ENCODE measurements at regions not wholly inside any gene's neighbourhood (a gene's known extent, or its start where the extent isn't known, plus 50 kb on each side); places are given as distances from the start of the nearest gene placed in this dataset.

GRCh38 chr13:44068737-44069136 is 189.0 kb downstream of the LACC1 start:
- Histone ChIP-seq H3K4me3 (ENCODE audit: low read length in 2 of 2) (no peak overlapping the region), H3K9me3 (ENCODE audit: control insufficient read depth in 2 of 2, insufficient read depth in 1 of 2, low read length in 1 of 2) (no peaks in the 10 kb centered on the region), H3K4me1 (ENCODE audit: control insufficient read depth in 2 of 2, insufficient read depth in 2 of 2, low read length in 2 of 2) (no peaks in the 10 kb centered on the region), H3K36me3 (ENCODE audit: control insufficient read depth in 2 of 2, insufficient read depth in 2 of 2, low read length in 1 of 2) (no peaks in the 10 kb centered on the region), H3K27me3 (ENCODE audit: control insufficient read depth in 2 of 2, insufficient read depth in 1 of 2, low read length in 1 of 2) (no peaks in the 10 kb centered on the region), H3K27ac (ENCODE audit: low read depth in 1 of 2, low read length in 1 of 2) (no peak overlapping the region)
- WGBS = 90% methylated on average over 4 of the region's 4 CpGs
- DNase-seq (ENCODE audit: low read depth in 6 of 9, low spot score in 9 of 9) = no peak

- DNase-seq (ENCODE audit: low read depth in 6 of 9, low spot score in 9 of 9) = no peak
- Histone ChIP-seq H3K27ac (ENCODE audit: low read depth in 1 of 2, low read length in 1 of 2) (no peak overlapping the region), H3K36me3 (ENCODE audit: control insufficient read depth in 2 of 2, insufficient read depth in 2 of 2, low read length in 1 of 2) (no peaks in the 10 kb centered on the region), H3K9me3 (ENCODE audit: control insufficient read depth in 2 of 2, insufficient read depth in 1 of 2, low read length in 1 of 2) (no peaks in the 10 kb centered on the region), H3K4me1 (ENCODE audit: control insufficient read depth in 2 of 2, insufficient read depth in 2 of 2, low read length in 2 of 2) (no peaks in the 10 kb centered on the region), H3K27me3 (ENCODE audit: control insufficient read depth in 2 of 2, insufficient read depth in 1 of 2, low read length in 1 of 2) (no peaks in the 10 kb centered on the region), H3K4me3 (ENCODE audit: low read length in 2 of 2) (no peak overlapping the region)
Measured at GRCh38 chr13:44072536-44072935, 192.8 kb downstream of the LACC1 start.

GRCh38 chr13:44074611-44075010 is 194.9 kb downstream of the LACC1 start:
- Histone ChIP-seq H3K36me3 (ENCODE audit: control insufficient read depth in 2 of 2, insufficient read depth in 2 of 2, low read length in 1 of 2) (no peaks in the 10 kb centered on the region), H3K4me1 (ENCODE audit: control insufficient read depth in 2 of 2, insufficient read depth in 2 of 2, low read length in 2 of 2) (no peaks in the 10 kb centered on the region), H3K9me3 (ENCODE audit: control insufficient read depth in 2 of 2, insufficient read depth in 1 of 2, low read length in 1 of 2) (no peaks in the 10 kb centered on the region), H3K4me3 (ENCODE audit: low read length in 2 of 2) (no peak overlapping the region), H3K27me3 (ENCODE audit: control insufficient read depth in 2 of 2, insufficient read depth in 1 of 2, low read length in 1 of 2) (no peaks in the 10 kb centered on the region), H3K27ac (ENCODE audit: low read depth in 1 of 2, low read length in 1 of 2) (no peak overlapping the region)
- 80% methylated on average over 1 of the region's 1 CpG for WGBS
- no peak for DNase-seq (ENCODE audit: low read depth in 6 of 9, low spot score in 9 of 9)

GRCh38 chr13:44075113-44075512 is 195.4 kb downstream of the LACC1 start:
- Histone ChIP-seq H3K9me3 (ENCODE audit: control insufficient read depth in 2 of 2, insufficient read depth in 1 of 2, low read length in 1 of 2) (no peaks in the 10 kb centered on the region), H3K27me3 (ENCODE audit: control insufficient read depth in 2 of 2, insufficient read depth in 1 of 2, low read length in 1 of 2) (no peaks in the 10 kb centered on the region)
- DNase-seq (ENCODE audit: low read depth in 6 of 9, low spot score in 9 of 9) = no peak

GRCh38 chr13:44078806-44079376 is 199.2 kb downstream of the LACC1 start:
- Histone ChIP-seq H3K4me1 (ENCODE audit: control insufficient read depth in 2 of 2, insufficient read depth in 2 of 2, low read length in 2 of 2) (no peaks in the 10 kb centered on the region), H3K27me3 (ENCODE audit: control insufficient read depth in 2 of 2, insufficient read depth in 1 of 2, low read length in 1 of 2) (no peaks in the 10 kb centered on the region), H3K27ac (ENCODE audit: low read depth in 1 of 2, low read length in 1 of 2) (no peak overlapping the region), H3K36me3 (ENCODE audit: control insufficient read depth in 2 of 2, insufficient read depth in 2 of 2, low read length in 1 of 2) (no peaks in the 10 kb centered on the region), H3K4me3 (ENCODE audit: low read length in 2 of 2) (no peak overlapping the region), H3K9me3 (ENCODE audit: control insufficient read depth in 2 of 2, insufficient read depth in 1 of 2, low read length in 1 of 2) (no peaks in the 10 kb centered on the region)
- no peak for DNase-seq (ENCODE audit: low read depth in 6 of 9, low spot score in 9 of 9)
- 92% methylated on average over 5 of the region's 5 CpGs for WGBS

More at GRCh38 chr13:44075113-44075512, 195.4 kb downstream of the LACC1 start:
- Histone ChIP-seq H3K36me3 (ENCODE audit: control insufficient read depth in 2 of 2, insufficient read depth in 2 of 2, low read length in 1 of 2) (no peaks in the 10 kb centered on the region), H3K27ac (ENCODE audit: low read depth in 1 of 2, low read length in 1 of 2) (no peak overlapping the region), H3K4me3 (ENCODE audit: low read length in 2 of 2) (no peak overlapping the region), H3K4me1 (ENCODE audit: control insufficient read depth in 2 of 2, insufficient read depth in 2 of 2, low read length in 2 of 2) (no peaks in the 10 kb centered on the region)
- 96% methylated on average over 2 of the region's 2 CpGs for WGBS

- no peaks in the 10 kb centered on the region for H3K9me3 ChIP-seq (ENCODE audit: control insufficient read depth in 2 of 2, insufficient read depth in 1 of 2, low read length in 1 of 2)
- no peaks in the 10 kb centered on the region for H3K27me3 ChIP-seq (ENCODE audit: control insufficient read depth in 2 of 2, insufficient read depth in 1 of 2, low read length in 1 of 2)
- no peak for DNase-seq (ENCODE audit: low read depth in 6 of 9, low spot score in 9 of 9)
- H3K36me3 ChIP-seq (ENCODE audit: control insufficient read depth in 2 of 2, insufficient read depth in 2 of 2, low read length in 1 of 2) = no peaks in the 10 kb centered on the region
- no peaks in the 10 kb centered on the region for H3K4me1 ChIP-seq (ENCODE audit: control insufficient read depth in 2 of 2, insufficient read depth in 2 of 2, low read length in 2 of 2)
- WGBS = 82% methylated on average over 11 of the region's 11 CpGs
- no peak overlapping the region for H3K4me3 ChIP-seq (ENCODE audit: low read length in 2 of 2)
- no peak overlapping the region for H3K27ac ChIP-seq (ENCODE audit: low read depth in 1 of 2, low read length in 1 of 2)
Measured at GRCh38 chr13:44079413-44080205, 199.9 kb downstream of the LACC1 start.

GRCh38 chr13:44084146-44084545 is 204.4 kb downstream of the LACC1 start:
- Histone ChIP-seq H3K27me3 (ENCODE audit: control insufficient read depth in 2 of 2, insufficient read depth in 1 of 2, low read length in 1 of 2) (no peaks in the 10 kb centered on the region), H3K4me1 (ENCODE audit: control insufficient read depth in 2 of 2, insufficient read depth in 2 of 2, low read length in 2 of 2) (no peaks in the 10 kb centered on the region), H3K9me3 (ENCODE audit: control insufficient read depth in 2 of 2, insufficient read depth in 1 of 2, low read length in 1 of 2) (no peaks in the 10 kb centered on the region), H3K27ac (ENCODE audit: low read depth in 1 of 2, low read length in 1 of 2) (no peak overlapping the region), H3K36me3 (ENCODE audit: control insufficient read depth in 2 of 2, insufficient read depth in 2 of 2, low read length in 1 of 2) (no peaks in the 10 kb centered on the region), H3K4me3 (ENCODE audit: low read length in 2 of 2) (no peak overlapping the region)
- no peak for DNase-seq (ENCODE audit: low read depth in 6 of 9, low spot score in 9 of 9)
- 97% methylated on average over 3 of the region's 3 CpGs for WGBS

- H3K4me1 ChIP-seq (ENCODE audit: control insufficient read depth in 2 of 2, insufficient read depth in 2 of 2, low read length in 2 of 2) = no peaks in the 10 kb centered on the region
- no peak overlapping the region for H3K27ac ChIP-seq (ENCODE audit: low read depth in 1 of 2, low read length in 1 of 2)
- H3K9me3 ChIP-seq (ENCODE audit: control insufficient read depth in 2 of 2, insufficient read depth in 1 of 2, low read length in 1 of 2) = no peaks in the 10 kb centered on the region
- DNase-seq (ENCODE audit: low read depth in 6 of 9, low spot score in 9 of 9) = no peak
- no peaks in the 10 kb centered on the region for H3K27me3 ChIP-seq (ENCODE audit: control insufficient read depth in 2 of 2, insufficient read depth in 1 of 2, low read length in 1 of 2)
- H3K4me3 ChIP-seq (ENCODE audit: low read length in 2 of 2) = no peak overlapping the region
- 100% methylated on average over 1 of the region's 1 CpG for WGBS
- no peaks in the 10 kb centered on the region for H3K36me3 ChIP-seq (ENCODE audit: control insufficient read depth in 2 of 2, insufficient read depth in 2 of 2, low read length in 1 of 2)
Measured at GRCh38 chr13:44086389-44086788, 206.7 kb downstream of the LACC1 start.

GRCh38 chr13:44088411-44088810 is 208.7 kb downstream of the LACC1 start:
- H3K27me3 ChIP-seq (ENCODE audit: control insufficient read depth in 2 of 2, insufficient read depth in 1 of 2, low read length in 1 of 2) = no peaks in the 10 kb centered on the region
- H3K36me3 ChIP-seq (ENCODE audit: control insufficient read depth in 2 of 2, insufficient read depth in 2 of 2, low read length in 1 of 2) = no peaks in the 10 kb centered on the region
- no peaks in the 10 kb centered on the region for H3K9me3 ChIP-seq (ENCODE audit: control insufficient read depth in 2 of 2, insufficient read depth in 1 of 2, low read length in 1 of 2)
- 80% methylated on average over 4 of the region's 4 CpGs for WGBS
- no peak for DNase-seq (ENCODE audit: low read depth in 6 of 9, low spot score in 9 of 9)
- H3K4me1 ChIP-seq (ENCODE audit: control insufficient read depth in 2 of 2, insufficient read depth in 2 of 2, low read length in 2 of 2) = no peaks in the 10 kb centered on the region
- no peak overlapping the region for H3K4me3 ChIP-seq (ENCODE audit: low read length in 2 of 2)
- H3K27ac ChIP-seq (ENCODE audit: low read depth in 1 of 2, low read length in 1 of 2) = no peak overlapping the region
